HG03432 (cell line): ENCODE measurements at regions not wholly inside any gene's neighbourhood (a gene's known extent, or its start where the extent isn't known, plus 50 kb on each side); places are given as distances from the start of the nearest gene placed in this dataset.
"Not testable (repeated sequence)": the region's sequence is repeated elsewhere in the genome, so short reads cannot be mapped to it uniquely, and the experiment has no call there.

Experiments used
- ATAC-seq: cut with Tn5 transposase; IDR thresholded peaks from one replicate; pipeline ENCODE4 v1.9.1; 2021; ENCODE audit warnings: mild to moderate bottlenecking, moderate library complexity; ENCODE audit not compliant: unreplicated experiment

GRCh38 chr5:98334946-98335345 lies 438.5 kb upstream of the RGMB start:
- ATAC-seq, result no peak

- ATAC-seq, result no peak
Observed at GRCh38 chr5:98339141-98339848, 434.2 kb upstream of the RGMB start.

GRCh38 chr5:98341038-98342032 lies 432.1 kb upstream of the RGMB start:
- no peak for ATAC-seq

GRCh38 chr5:98342958-98343660 lies 430.4 kb upstream of the RGMB start:
- not testable (repeated sequence) for ATAC-seq

- no peak for ATAC-seq
Observed at GRCh38 chr5:98349251-98349989, 424.0 kb upstream of the RGMB start.

GRCh38 chr5:98349990-98350365 lies 423.5 kb upstream of the RGMB start:
- ATAC-seq, result no peak

- no peak for ATAC-seq
Observed at GRCh38 chr5:98354922-98355321, 418.5 kb upstream of the RGMB start.

GRCh38 chr5:98360548-98360947 lies 412.9 kb upstream of the RGMB start:
- no peak for ATAC-seq

GRCh38 chr5:98363157-98363556 lies 410.3 kb upstream of the RGMB start:
- ATAC-seq, result no peak

- ATAC-seq, result no peak
Observed at GRCh38 chr5:98364549-98364948, 408.9 kb upstream of the RGMB start.

GRCh38 chr5:98365126-98365525 lies 408.3 kb upstream of the RGMB start:
- no peak for ATAC-seq

- ATAC-seq, result no peak
Observed at GRCh38 chr5:98368141-98368540, 405.3 kb upstream of the RGMB start.

- ATAC-seq, result no peak
Observed at GRCh38 chr5:98372351-98372750, 401.1 kb upstream of the RGMB start.

- no peak for ATAC-seq
Observed at GRCh38 chr5:98391921-98392625, 381.4 kb upstream of the RGMB start.

GRCh38 chr5:98393205-98393604 lies 380.3 kb upstream of the RGMB start:
- not testable (repeated sequence) for ATAC-seq

- no peak for ATAC-seq
Observed at GRCh38 chr5:98397081-98397480, 376.4 kb upstream of the RGMB start.

- no peak for ATAC-seq
Observed at GRCh38 chr5:98398465-98398864, 375.0 kb upstream of the RGMB start.

GRCh38 chr5:98401656-98402055 lies 371.8 kb upstream of the RGMB start:
- ATAC-seq, result no peak

- ATAC-seq, result no peak
Observed at GRCh38 chr5:98402130-98402529, 371.3 kb upstream of the RGMB start.

GRCh38 chr5:98403131-98403530 lies 370.3 kb upstream of the RGMB start:
- no peak for ATAC-seq
